Epithelial cell of esophagus (primary cell): ENCODE measurements at regions not wholly inside any gene's neighbourhood (a gene's known extent, or its start where the extent isn't known, plus 50 kb on each side); places are given as distances from the start of the nearest gene placed in this dataset.

Experiments used
- DNase-seq: peaks from one replicate; pipeline ENCODE4 v3.0.0; 2010; ENCODE audit warnings: low read depth
- H3K4me3 ChIP-seq: 2 replicates; pipeline ENCODE4 v1.5.1; 2011; ENCODE audit warnings: mild to moderate bottlenecking, low read length, control low read depth
- TF ChIP-seq, protein P1 (sequence below): IDR thresholded peaks from 2 replicates; pipeline ENCODE4 v1.5.1; 2011; ENCODE audit warnings: low read depth, mild to moderate bottlenecking, low read length, control low read depth, inconsistent platforms; ENCODE audit not compliant: insufficient read depth; ENCODE audit errors: missing control alignments

DNA sequence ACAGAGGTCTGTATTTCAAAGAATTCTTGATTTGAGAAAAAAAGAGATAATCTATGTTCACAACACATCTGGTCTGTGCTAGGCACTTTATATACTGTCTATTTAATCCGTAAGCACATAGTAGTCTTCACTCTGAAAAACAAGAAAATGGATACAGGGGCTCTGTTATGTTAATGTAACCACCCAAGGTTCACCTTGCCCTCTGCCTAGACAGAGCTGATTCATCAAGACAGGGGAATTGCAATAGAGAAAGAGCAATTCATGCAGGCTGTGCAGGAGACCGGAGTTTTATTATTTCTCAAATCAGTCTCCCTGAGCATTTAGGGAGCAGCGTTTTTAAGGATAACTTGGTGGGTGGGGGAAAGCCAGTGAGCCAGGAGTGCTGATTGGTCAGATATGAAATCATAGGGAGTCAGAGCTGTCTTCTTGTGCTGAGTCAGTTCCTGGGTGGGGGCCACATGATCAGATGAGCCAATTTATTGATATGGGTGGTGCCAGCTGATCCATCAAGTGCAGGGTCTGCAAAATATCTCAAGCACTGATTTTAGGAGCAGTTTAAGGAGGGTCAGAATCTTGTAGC is 92.9 kb upstream of the TNIP3 start:
- TF ChIP-seq, protein P1, sequence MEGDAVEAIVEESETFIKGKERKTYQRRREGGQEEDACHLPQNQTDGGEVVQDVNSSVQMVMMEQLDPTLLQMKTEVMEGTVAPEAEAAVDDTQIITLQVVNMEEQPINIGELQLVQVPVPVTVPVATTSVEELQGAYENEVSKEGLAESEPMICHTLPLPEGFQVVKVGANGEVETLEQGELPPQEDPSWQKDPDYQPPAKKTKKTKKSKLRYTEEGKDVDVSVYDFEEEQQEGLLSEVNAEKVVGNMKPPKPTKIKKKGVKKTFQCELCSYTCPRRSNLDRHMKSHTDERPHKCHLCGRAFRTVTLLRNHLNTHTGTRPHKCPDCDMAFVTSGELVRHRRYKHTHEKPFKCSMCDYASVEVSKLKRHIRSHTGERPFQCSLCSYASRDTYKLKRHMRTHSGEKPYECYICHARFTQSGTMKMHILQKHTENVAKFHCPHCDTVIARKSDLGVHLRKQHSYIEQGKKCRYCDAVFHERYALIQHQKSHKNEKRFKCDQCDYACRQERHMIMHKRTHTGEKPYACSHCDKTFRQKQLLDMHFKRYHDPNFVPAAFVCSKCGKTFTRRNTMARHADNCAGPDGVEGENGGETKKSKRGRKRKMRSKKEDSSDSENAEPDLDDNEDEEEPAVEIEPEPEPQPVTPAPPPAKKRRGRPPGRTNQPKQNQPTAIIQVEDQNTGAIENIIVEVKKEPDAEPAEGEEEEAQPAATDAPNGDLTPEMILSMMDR, result no peak
- no peak overlapping the region for H3K4me3 ChIP-seq
- no peak for DNase-seq

DNA sequence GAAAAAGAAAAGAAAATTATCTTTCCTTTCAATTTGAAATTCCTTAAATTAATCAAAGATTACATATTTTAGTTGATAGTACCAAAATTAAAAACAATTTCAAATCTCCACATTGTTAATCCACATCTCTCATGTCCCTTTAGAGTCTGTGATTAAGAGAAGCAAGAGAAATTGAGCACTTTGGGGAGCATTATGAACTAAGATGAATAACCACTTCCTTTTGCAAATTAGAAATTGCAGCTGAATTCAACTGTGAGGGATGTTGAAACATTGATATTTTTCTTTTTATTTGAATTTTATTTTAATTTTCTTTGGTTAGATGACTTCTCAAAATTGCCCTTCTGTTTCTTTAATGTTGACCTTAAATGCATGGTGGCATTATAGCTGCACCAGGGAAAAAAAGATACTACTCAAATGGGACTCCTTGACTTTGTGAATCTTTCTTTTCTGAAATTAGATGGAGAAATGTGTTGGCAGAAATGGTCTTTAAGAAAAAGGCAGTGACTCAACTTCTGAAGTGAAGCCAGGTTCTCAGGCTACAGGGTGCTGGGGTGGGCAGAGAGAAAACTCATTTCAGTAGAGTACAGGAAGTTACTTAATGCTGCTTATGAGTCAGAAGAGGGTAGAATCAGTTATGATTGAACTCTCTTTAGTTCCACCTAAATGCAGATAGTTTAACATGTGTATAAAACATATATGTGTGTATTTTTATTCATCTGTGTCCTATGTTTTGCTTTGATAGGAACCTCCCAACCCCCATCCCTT is 92.0 kb upstream of the TNIP3 start:
- DNase-seq, result peak; percentile 94

DNA sequence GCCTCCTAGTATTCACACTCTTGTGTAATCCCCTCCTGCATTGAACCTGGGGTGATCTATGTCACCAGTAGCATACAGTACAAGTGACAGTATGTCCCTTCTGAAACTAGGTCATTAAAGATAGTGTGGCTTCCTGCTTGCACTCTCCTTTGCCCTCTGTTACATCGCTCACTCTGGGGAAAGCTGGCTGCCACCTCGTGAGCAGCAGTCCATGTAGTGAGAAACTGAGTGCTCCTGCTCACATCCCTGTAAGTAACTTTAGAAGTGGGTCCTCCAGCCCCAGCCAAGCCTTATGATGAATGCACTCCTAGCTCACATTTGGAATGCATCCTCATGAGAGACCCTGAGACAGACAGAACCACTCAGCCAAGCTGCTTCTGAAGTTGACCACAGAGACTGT is 89.8 kb upstream of the TNIP3 start:
- no peak for DNase-seq
- TF ChIP-seq, protein P1, result no peak
- no peak overlapping the region for H3K4me3 ChIP-seq

More for the DNA sequence above, 92.0 kb upstream of the TNIP3 start:
- TF ChIP-seq, protein P1, result no peak
- no peak overlapping the region for H3K4me3 ChIP-seq

DNA sequence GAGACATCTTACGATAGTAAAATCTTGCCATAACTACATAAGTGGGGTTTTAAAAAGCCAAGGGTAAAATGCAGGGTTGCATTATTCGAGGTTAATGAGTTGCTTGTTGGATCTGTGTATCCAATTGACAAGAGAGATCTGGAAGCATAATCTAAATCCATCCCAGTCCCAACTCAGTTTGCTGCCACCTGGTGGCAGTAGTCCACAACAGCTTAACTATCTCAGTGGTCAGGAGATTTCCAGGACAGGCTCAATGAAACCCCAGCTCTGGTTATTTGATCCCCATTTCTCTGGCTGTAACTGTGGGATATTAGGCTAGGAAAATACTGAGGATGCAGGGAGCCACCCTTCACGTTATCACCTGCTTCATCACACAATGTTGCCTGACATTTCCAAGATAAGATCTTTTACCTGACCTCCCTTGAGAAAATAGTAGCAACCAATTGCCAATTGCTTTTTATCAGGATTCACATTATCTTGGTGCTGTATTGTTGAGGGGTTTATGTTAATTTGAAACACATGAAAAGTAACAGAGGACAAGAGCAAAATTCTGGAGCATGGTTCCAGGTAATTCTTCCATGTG is 88.2 kb upstream of the TNIP3 start:
- DNase-seq, result peak; percentile 74
- TF ChIP-seq, protein P1, result peak; percentile 95
- H3K4me3 ChIP-seq, result no peak overlapping the region

DNA sequence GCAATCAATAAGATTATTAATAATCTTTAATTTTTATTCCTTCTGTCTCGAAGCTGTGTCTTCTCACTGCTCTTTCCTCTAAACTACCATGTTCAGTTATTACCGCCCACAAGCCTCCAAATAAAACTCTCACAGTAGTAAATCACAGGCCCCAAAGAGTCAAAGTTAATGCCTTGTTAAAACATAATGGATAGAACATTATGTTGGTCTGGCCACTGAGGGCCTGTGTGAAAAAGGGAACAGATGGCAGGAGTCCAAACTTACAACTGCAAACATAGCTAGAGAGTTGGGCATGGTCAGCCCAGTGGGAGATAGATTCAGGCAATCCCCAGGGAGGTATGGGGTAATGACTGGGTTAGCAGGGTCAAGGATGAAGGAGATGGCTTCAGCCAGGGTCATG is 84.6 kb upstream of the TNIP3 start:
- no peak overlapping the region for H3K4me3 ChIP-seq
- no peak for DNase-seq
- TF ChIP-seq, protein P1, result no peak

DNA sequence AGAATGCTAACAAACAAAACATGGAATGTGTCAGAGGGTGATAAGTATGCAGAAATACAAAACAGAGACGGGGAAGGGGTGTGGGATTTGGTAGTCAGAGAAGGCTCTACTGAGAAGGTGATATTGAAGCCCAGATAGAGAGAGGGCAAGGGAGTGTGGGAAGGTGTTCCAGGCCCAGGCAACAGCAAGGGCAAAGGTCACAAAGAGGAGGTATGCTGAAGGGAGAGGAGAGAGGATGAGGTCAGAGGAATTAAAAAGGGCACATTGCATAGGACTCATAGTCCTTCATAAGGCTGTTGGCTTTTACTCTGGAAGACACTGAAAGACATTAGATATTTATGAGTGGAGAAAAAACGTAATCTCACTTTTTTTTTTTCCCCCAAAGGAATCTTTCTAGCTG is 82.6 kb upstream of the TNIP3 start:
- no peak for DNase-seq
- TF ChIP-seq, protein P1, result no peak
- H3K4me3 ChIP-seq, result no peak overlapping the region

DNA sequence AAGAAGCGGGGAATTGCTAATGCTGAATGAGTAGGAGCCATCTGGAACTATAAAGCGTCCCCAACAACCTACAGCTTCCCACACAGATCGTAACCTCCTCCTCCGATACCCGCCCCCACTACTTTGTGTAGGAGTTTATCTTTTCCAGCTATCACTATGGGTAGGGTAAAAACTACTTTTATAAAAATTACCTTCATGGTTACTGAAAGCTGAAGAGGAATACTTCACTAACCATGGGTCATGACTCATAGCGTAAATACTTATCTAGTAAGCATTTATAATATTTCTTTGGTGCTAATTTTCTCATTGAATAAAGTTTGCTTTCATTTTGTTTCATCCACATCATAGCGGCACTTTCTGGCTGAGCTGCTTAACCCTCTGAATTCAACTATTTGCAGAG is 79.4 kb upstream of the TNIP3 start:
- H3K4me3 ChIP-seq, result no peak overlapping the region
- TF ChIP-seq, protein P1, result no peak
- DNase-seq, result no peak
